ENCODE measurements at regions not wholly inside any gene's neighbourhood (a gene's known extent, or its start where the extent isn't known, plus 50 kb on each side); places are given as distances from the start of the nearest gene placed in this dataset.

GRCh38 chr1:214971071-214971470 is 111.5 kb upstream of the KCNK2 start:
- DNase-seq (ENCODE audit: low read depth), result no peak
- TF ChIP-seq MAX (IDR thresholded peaks at IDR 0.05; ENCODE audit: low read depth, low read length), result no peak
- TF ChIP-seq CTCF (IDR thresholded peaks at IDR 0.05; ENCODE audit: low read depth, low read length), result no peak
- no peak for TF ChIP-seq MYC (IDR thresholded peaks at IDR 0.05; ENCODE audit: low read depth, low read length)
- no peak for TF ChIP-seq POLR2A (IDR thresholded peaks at IDR 0.05; ENCODE audit: extremely low read depth, insufficient read length)
- no peak overlapping the region for H3K4me3 ChIP-seq (ENCODE audit: low read depth, low read length)

- no peak overlapping the region for H3K4me3 ChIP-seq (ENCODE audit: low read depth, low read length)
- TF ChIP-seq POLR2A (IDR thresholded peaks at IDR 0.05; ENCODE audit: extremely low read depth, insufficient read length) (no peak), MYC (IDR thresholded peaks at IDR 0.05; ENCODE audit: low read depth, low read length) (no peak), MAX (IDR thresholded peaks at IDR 0.05; ENCODE audit: low read depth, low read length) (no peak), CTCF (IDR thresholded peaks at IDR 0.05; ENCODE audit: low read depth, low read length) (no peak)
- DNase-seq (ENCODE audit: low read depth), result no peak
These were observed 108.5 kb upstream of the KCNK2 start for GRCh38 chr1:214974002-214974401.

- TF ChIP-seq CTCF (IDR thresholded peaks at IDR 0.05; ENCODE audit: low read depth, low read length), result no peak
- TF ChIP-seq POLR2A (IDR thresholded peaks at IDR 0.05; ENCODE audit: extremely low read depth, insufficient read length), result no peak
- no peak for TF ChIP-seq MAX (IDR thresholded peaks at IDR 0.05; ENCODE audit: low read depth, low read length)
- no peak for TF ChIP-seq MYC (IDR thresholded peaks at IDR 0.05; ENCODE audit: low read depth, low read length)
- no peak for DNase-seq (ENCODE audit: low read depth)
- H3K4me3 ChIP-seq (ENCODE audit: low read depth, low read length), result no peak overlapping the region
These were observed 105.9 kb upstream of the KCNK2 start for GRCh38 chr1:214976665-214977064.

- DNase-seq (ENCODE audit: low read depth), result no peak
These were observed 105.4 kb upstream of the KCNK2 start for GRCh38 chr1:214977110-214977509.

GRCh38 chr1:214977700-214978374 is 104.7 kb upstream of the KCNK2 start:
- no peak for DNase-seq (ENCODE audit: low read depth)
- TF ChIP-seq CTCF (IDR thresholded peaks at IDR 0.05; ENCODE audit: low read depth, low read length) (no peak), MAX (IDR thresholded peaks at IDR 0.05; ENCODE audit: low read depth, low read length) (no peak), MYC (IDR thresholded peaks at IDR 0.05; ENCODE audit: low read depth, low read length) (no peak), POLR2A (IDR thresholded peaks at IDR 0.05; ENCODE audit: extremely low read depth, insufficient read length) (no peak)
- H3K4me3 ChIP-seq (ENCODE audit: low read depth, low read length), result no peak overlapping the region

More at GRCh38 chr1:214977110-214977509, 105.4 kb upstream of the KCNK2 start:
- no peak overlapping the region for H3K4me3 ChIP-seq (ENCODE audit: low read depth, low read length)
- TF ChIP-seq CTCF (IDR thresholded peaks at IDR 0.05; ENCODE audit: low read depth, low read length), result no peak
- no peak for TF ChIP-seq MAX (IDR thresholded peaks at IDR 0.05; ENCODE audit: low read depth, low read length)
- TF ChIP-seq MYC (IDR thresholded peaks at IDR 0.05; ENCODE audit: low read depth, low read length), result no peak
- no peak for TF ChIP-seq POLR2A (IDR thresholded peaks at IDR 0.05; ENCODE audit: extremely low read depth, insufficient read length)
